ENCODE measurements at regions not wholly inside any gene's neighbourhood (a gene's known extent, or its start where the extent isn't known, plus 50 kb on each side); places are given as distances from the start of the nearest gene placed in this dataset.

GRCh38 chr20:43325926-43326325 is 131.8 kb upstream of the SRSF6 start:
- no peaks in the 10 kb centered on the region for H3K9me3 ChIP-seq
- H3K36me3 ChIP-seq = no peaks in the 10 kb centered on the region
- in situ Hi-C loops (cut with MboI; ENCODE audit: low sequenced_read_pairs in 4 of 4) (no loop called here), intact Hi-C loops (cut with DNase I; ENCODE audit: low total_unique reads) (no loop called here)
- no peak for ATAC-seq
- no peak overlapping the region for H3K4me3 ChIP-seq
- no peak overlapping the region for H3K27ac ChIP-seq
- TF ChIP-seq POLR2A (IDR thresholded peaks at IDR 0.05) = no peak
- no peak for TF ChIP-seq CTCF (IDR thresholded peaks at IDR 0.05 in 4 of 5, conservative IDR thresholded peaks at IDR 0.05 in 1 of 5)
- H3K4me1 ChIP-seq = no peaks in the 10 kb centered on the region
- no peak for DNase-seq
- H3K27me3 ChIP-seq = no peaks in the 10 kb centered on the region

- Histone ChIP-seq H3K4me1 (no peaks in the 10 kb centered on the region), H3K27ac (no peak overlapping the region), H3K27me3 (no peaks in the 10 kb centered on the region), H3K4me3 (no peak overlapping the region), H3K9me3 (no peaks in the 10 kb centered on the region), H3K36me3 (no peaks in the 10 kb centered on the region)
- in situ Hi-C loops (cut with MboI; ENCODE audit: low sequenced_read_pairs in 4 of 4) (no loop called here), intact Hi-C loops (cut with DNase I; ENCODE audit: low total_unique reads) (no loop called here)
- TF ChIP-seq POLR2A (IDR thresholded peaks at IDR 0.05) (no peak), CTCF (IDR thresholded peaks at IDR 0.05 in 4 of 5, conservative IDR thresholded peaks at IDR 0.05 in 1 of 5) (no peak)
- DNase-seq (no peak), ATAC-seq (no peak)
These were observed 133.9 kb upstream of the PTPRT start for GRCh38 chr20:43323592-43323991.

GRCh38 chr20:43322851-43323250 is 133.1 kb upstream of the PTPRT start:
- no peaks in the 10 kb centered on the region for H3K27me3 ChIP-seq
- H3K4me1 ChIP-seq = no peaks in the 10 kb centered on the region
- in situ Hi-C loops (cut with MboI; ENCODE audit: low sequenced_read_pairs in 4 of 4) (no loop called here), intact Hi-C loops (cut with DNase I; ENCODE audit: low total_unique reads) (no loop called here)
- TF ChIP-seq POLR2A (IDR thresholded peaks at IDR 0.05) = no peak
- no peak for TF ChIP-seq CTCF (IDR thresholded peaks at IDR 0.05 in 4 of 5, conservative IDR thresholded peaks at IDR 0.05 in 1 of 5)
- no peak for ATAC-seq
- no peak overlapping the region for H3K4me3 ChIP-seq
- no peaks in the 10 kb centered on the region for H3K36me3 ChIP-seq
- DNase-seq = no peak
- no peaks in the 10 kb centered on the region for H3K9me3 ChIP-seq
- H3K27ac ChIP-seq = no peak overlapping the region

- H3K4me1 ChIP-seq = no peaks in the 10 kb centered on the region
- TF ChIP-seq POLR2A (IDR thresholded peaks at IDR 0.05) (no peak), CTCF (IDR thresholded peaks at IDR 0.05 in 4 of 5, conservative IDR thresholded peaks at IDR 0.05 in 1 of 5) (no peak)
- in situ Hi-C loops (cut with MboI; ENCODE audit: low sequenced_read_pairs in 4 of 4) = no loop called here
- no peaks in the 10 kb centered on the region for H3K27me3 ChIP-seq
- ATAC-seq (no peak), DNase-seq (no peak)
- H3K36me3 ChIP-seq = no peaks in the 10 kb centered on the region
- H3K27ac ChIP-seq = no peak overlapping the region
- no peak overlapping the region for H3K4me3 ChIP-seq
- H3K9me3 ChIP-seq = no peaks in the 10 kb centered on the region
- intact Hi-C loops (cut with DNase I; ENCODE audit: low total_unique reads) = no loop called here
These were observed 130.8 kb upstream of the PTPRT start for GRCh38 chr20:43320536-43320935.

GRCh38 chr20:43318755-43319297 is 129.1 kb upstream of the PTPRT start:
- TF ChIP-seq CTCF (IDR thresholded peaks at IDR 0.05 in 4 of 5, conservative IDR thresholded peaks at IDR 0.05 in 1 of 5) (no peak), POLR2A (IDR thresholded peaks at IDR 0.05) (no peak)
- in situ Hi-C loops (cut with MboI; ENCODE audit: low sequenced_read_pairs in 4 of 4) (no loop called here), intact Hi-C loops (cut with DNase I; ENCODE audit: low total_unique reads) (no loop called here)
- no peaks in the 10 kb centered on the region for H3K4me1 ChIP-seq
- H3K36me3 ChIP-seq = no peaks in the 10 kb centered on the region
- no peaks in the 10 kb centered on the region for H3K9me3 ChIP-seq
- DNase-seq (no peak), ATAC-seq (no peak)
- H3K27ac ChIP-seq = no peak overlapping the region
- H3K4me3 ChIP-seq = no peak overlapping the region
- H3K27me3 ChIP-seq = no peaks in the 10 kb centered on the region
